H9 (cell line): ENCODE measurements at regions not wholly inside any gene's neighbourhood (a gene's known extent, or its start where the extent isn't known, plus 50 kb on each side); places are given as distances from the start of the nearest gene placed in this dataset.

Experiments
- DNase-seq: peaks from one replicate; pipeline ENCODE4 v3.0.0-alpha.2; 2017
- H2AFZ ChIP-seq: one replicate; pipeline ENCODE4 v1.6.1; 2013; ENCODE audit warnings: mild to moderate bottlenecking, low read length, control low read depth, moderate library complexity
- H2AK5ac ChIP-seq: 2 replicates; pipeline ENCODE4 v1.6.1; 2013; ENCODE audit warnings: low read length, control low read depth, mixed read lengths; ENCODE audit not compliant: insufficient read length
- H2BK120ac ChIP-seq: one replicate; pipeline ENCODE4 v1.6.1; 2013; ENCODE audit warnings: low read depth, mild to moderate bottlenecking, low read length, control low read depth, inconsistent platforms; ENCODE audit not compliant: poor library complexity, severe bottlenecking
- H2BK12ac ChIP-seq: 2 replicates; pipeline ENCODE4 v1.6.1; 2013; ENCODE audit warnings: low read length, control low read depth, mixed read lengths, low read depth; ENCODE audit not compliant: insufficient read length
- H2BK15ac ChIP-seq: 2 replicates; pipeline ENCODE4 v1.6.1; 2013; ENCODE audit warnings: low read depth, low read length, control low read depth
- H2BK20ac ChIP-seq: one replicate; pipeline ENCODE4 v1.6.1; 2013; ENCODE audit warnings: low read depth, mild to moderate bottlenecking, low read length, control low read depth, inconsistent platforms; ENCODE audit not compliant: poor library complexity, severe bottlenecking
- H2BK5ac ChIP-seq: 2 replicates; pipeline ENCODE4 v1.6.1; 2013; ENCODE audit warnings: low read length, control low read depth, mixed read lengths; ENCODE audit not compliant: insufficient read length
- H3K14ac ChIP-seq: 2 replicates; pipeline ENCODE4 v1.6.1; 2013; ENCODE audit warnings: low read length, control low read depth; ENCODE audit not compliant: insufficient read depth
- H3K18ac ChIP-seq: 2 replicates; pipeline ENCODE4 v1.6.1; 2013; ENCODE audit warnings: low read depth, mild to moderate bottlenecking, mixed read lengths, low read length, control low read depth; ENCODE audit not compliant: insufficient read length
- H3K23ac ChIP-seq: 2 replicates; pipeline ENCODE4 v1.6.1; 2013; ENCODE audit warnings: low read length, control low read depth, mixed read lengths, low read depth; ENCODE audit not compliant: insufficient read length
- H3K23me2 ChIP-seq: 2 replicates; pipeline ENCODE4 v1.6.1; 2013; ENCODE audit warnings: low read depth, mild to moderate bottlenecking, mixed read lengths, low read length, control low read depth; ENCODE audit not compliant: insufficient read length, poor library complexity, severe bottlenecking
- H3K27ac ChIP-seq: 2 replicates; pipeline ENCODE4 v1.5.1; 2013; ENCODE audit warnings: low read length, control low read depth, mixed read lengths, low read depth; ENCODE audit not compliant: insufficient read length
- H3K27me3 ChIP-seq: 2 replicates; pipeline ENCODE4 v1.6.1; 2013; ENCODE audit warnings: low read length, control low read depth, inconsistent platforms; ENCODE audit not compliant: insufficient read depth
- H3K4ac ChIP-seq: 2 replicates; pipeline ENCODE4 v1.6.1; 2013; ENCODE audit warnings: low read depth, mild to moderate bottlenecking, control low read depth, inconsistent platforms, low read length, moderate library complexity
- H3K4me1 ChIP-seq: 2 replicates; pipeline ENCODE4 v1.6.1; 2013; ENCODE audit warnings: low read length, control low read depth, inconsistent platforms; ENCODE audit not compliant: insufficient read depth
- H3K4me2 ChIP-seq: 2 replicates; pipeline ENCODE4 v1.6.1; 2013; ENCODE audit warnings: low read length, control low read depth, mixed read lengths; ENCODE audit not compliant: insufficient read length, insufficient read depth
- H3K56ac ChIP-seq: 2 replicates; pipeline ENCODE4 v1.6.1; 2013; ENCODE audit warnings: low read depth, mild to moderate bottlenecking, mixed read lengths, low read length, control low read depth; ENCODE audit not compliant: insufficient read length
- H3K79me1 ChIP-seq: 2 replicates; pipeline ENCODE4 v1.6.1; 2013; ENCODE audit warnings: low read depth, mild to moderate bottlenecking, moderate library complexity, low read length, control low read depth, inconsistent platforms; ENCODE audit not compliant: insufficient read depth, poor library complexity, severe bottlenecking
- H3K79me2 ChIP-seq: 2 replicates; pipeline ENCODE4 v1.6.1; 2013; ENCODE audit warnings: low read length, control low read depth, inconsistent platforms; ENCODE audit not compliant: insufficient read depth
- H3K9ac ChIP-seq: 2 replicates; pipeline ENCODE4 v1.6.1; 2013; ENCODE audit warnings: low read length, control low read depth, mixed read lengths; ENCODE audit not compliant: insufficient read length; ENCODE audit errors: extremely low read depth
- H3K9me3 ChIP-seq: one replicate; pipeline ENCODE4 v1.6.1; 2013; ENCODE audit warnings: low read depth, low read length, inconsistent platforms; ENCODE audit not compliant: control insufficient read depth
- H3T11ph ChIP-seq: one replicate; pipeline ENCODE4 v1.6.1; 2013; ENCODE audit warnings: mild to moderate bottlenecking, low read length, control low read depth, inconsistent platforms
- H4K20me1 ChIP-seq: one replicate; pipeline ENCODE4 v1.6.1; 2013; ENCODE audit not compliant: control insufficient read depth, insufficient read length, insufficient read depth
- H4K5ac ChIP-seq: 2 replicates; pipeline ENCODE4 v1.6.1; 2013; ENCODE audit warnings: low read depth, mild to moderate bottlenecking, mixed read lengths, low read length, control low read depth; ENCODE audit not compliant: insufficient read length
- H4K8ac ChIP-seq: replicated peaks from 2 replicates; pipeline ENCODE4 v1.6.1; 2013; ENCODE audit warnings: low read length, control low read depth, mixed read lengths, low read depth; ENCODE audit not compliant: insufficient read length
- H4K91ac ChIP-seq: 2 replicates; pipeline ENCODE4 v1.6.1; 2013; ENCODE audit warnings: low read depth, mild to moderate bottlenecking, moderate library complexity, mixed read lengths, low read length, control low read depth; ENCODE audit not compliant: insufficient read length
- H3K27ac Mint-ChIP-seq, 3 experiments: 2 replicates in 2 of 3; 3 replicates in 1 of 3; pipeline ENCODE4 v1.8.0; 2020 to 2021; ENCODE audit warnings: mixed read lengths in 3 of 3, mild to moderate bottlenecking in 1 of 3, moderate library complexity in 1 of 3
- H3K27me3 Mint-ChIP-seq: 2 replicates; pipeline ENCODE4 v1.8.0; 2021; ENCODE audit warnings: low read depth, mild to moderate bottlenecking, moderate library complexity, mixed read lengths
- H3K36me3 Mint-ChIP-seq, 3 experiments: 2 replicates in 2 of 3; 3 replicates in 1 of 3; pipeline ENCODE4 v1.8.0; 2020 to 2021; ENCODE audit warnings: low read depth in 3 of 3, mixed read lengths in 3 of 3; ENCODE audit not compliant: insufficient read depth in 1 of 3
- H3K4me1 Mint-ChIP-seq, 2 experiments: 2 replicates each; pipeline ENCODE4 v1.8.0; 2020; ENCODE audit warnings: mixed read lengths in 2 of 2
- H3K4me3 Mint-ChIP-seq, 2 experiments: 2 replicates in 1 of 2; 3 replicates in 1 of 2; pipeline ENCODE4 v1.8.0; 2020 to 2021; ENCODE audit warnings: mild to moderate bottlenecking in 2 of 2, mixed read lengths in 2 of 2, moderate library complexity in 1 of 2
- H3K9me3 Mint-ChIP-seq, 2 experiments: 2 replicates in 1 of 2; 3 replicates in 1 of 2; pipeline ENCODE4 v1.8.0; 2020; ENCODE audit warnings: mild to moderate bottlenecking in 2 of 2, mixed read lengths in 2 of 2, moderate library complexity in 1 of 2
- CTCF ChIP-seq: fragments of 200-600 bp; sonication (generic); conservative IDR thresholded peaks from 3 replicates; pipeline ENCODE4 v1.8.0; 2021; ENCODE audit warnings: antibody characterized with exemption, mild to moderate bottlenecking
- WGBS: extraction: QIAGEN DNeasy Blood & Tissue Kit; methylation state at CpG from one replicate; pipeline ENCODE4 v1.1.7; 2013; ENCODE audit warnings: missing lambda C conversion rate, low lambda C conversion rate, mixed read lengths; ENCODE audit not compliant: insufficient read length; ENCODE audit errors: extremely low coverage; 5-methylcytosine and 5-hydroxymethylcytosine counted together

- no peaks in the 10 kb centered on the region for H3K4me1 Mint-ChIP-seq
- no peak overlapping the region for H3K4me3 Mint-ChIP-seq
- no peak overlapping the region for H3K27ac Mint-ChIP-seq
- H2BK12ac ChIP-seq: no peak overlapping the region
- TF ChIP-seq CTCF: no peak
- H3K27me3 ChIP-seq: no peaks in the 10 kb centered on the region
- H3K56ac ChIP-seq: no peak overlapping the region
- no peak overlapping the region for H4K91ac ChIP-seq
- no peaks in the 10 kb centered on the region for H3K23me2 ChIP-seq
- no peak overlapping the region for H3K27ac ChIP-seq
- no peak for DNase-seq
- no peaks in the 10 kb centered on the region for H3K79me1 ChIP-seq
- no peak overlapping the region for H2AK5ac ChIP-seq
- H3K9me3 ChIP-seq: no peaks in the 10 kb centered on the region
- H2BK120ac ChIP-seq: no peak overlapping the region
- no peak overlapping the region for H3K9ac ChIP-seq
- H3K4me2 ChIP-seq: no peak overlapping the region
- no peak overlapping the region for H3K4ac ChIP-seq
- no peak overlapping the region for H3K23ac ChIP-seq
- peaks cover 0 to 2% of the 10 kb centered on the region in 2 experiments; a peak in 1 of 5 replicates for H3K9me3 Mint-ChIP-seq
- no peak overlapping the region for H3K18ac ChIP-seq
- no peak overlapping the region for H2BK20ac ChIP-seq
- H3K27me3 Mint-ChIP-seq: no peaks in the 10 kb centered on the region
- no peak overlapping the region for H2AFZ ChIP-seq
- no peak overlapping the region for H4K5ac ChIP-seq
- H3K79me2 ChIP-seq: no peaks in the 10 kb centered on the region
- no peak overlapping the region for H3T11ph ChIP-seq
- H4K20me1 ChIP-seq: no peaks in the 10 kb centered on the region
- WGBS: 100% methylated on average over 1 of the region's 2 CpGs
- no peak overlapping the region for H3K14ac ChIP-seq
- H2BK5ac ChIP-seq: no peak overlapping the region
- no peaks in the 10 kb centered on the region for H3K36me3 Mint-ChIP-seq
- no peak overlapping the region for H4K8ac ChIP-seq
- no peaks in the 10 kb centered on the region for H3K4me1 ChIP-seq
- no peak overlapping the region for H2BK15ac ChIP-seq
Measured at GRCh38 chr1:198968866-198969265, 330.0 kb downstream of the PTPRC start.
